GM12873 (cell line): ENCODE measurements at regions not wholly inside any gene's neighbourhood (a gene's known extent, or its start where the extent isn't known, plus 50 kb on each side); places are given as distances from the start of the nearest gene placed in this dataset.

Experiments used
- CTCF ChIP-seq: IDR thresholded peaks from 2 replicates; pipeline ENCODE4 v1.5.1; 2012; ENCODE audit warnings: low read depth, mild to moderate bottlenecking, moderate library complexity, low read length, control low read depth; ENCODE audit not compliant: insufficient read depth; ENCODE audit errors: missing control alignments

- TF ChIP-seq CTCF = no peak
Measured at GRCh38 chr6:133165235-133165634, 75.9 kb upstream of the EYA4 start.

- no peak for TF ChIP-seq CTCF
Measured at GRCh38 chr6:133166766-133167165, 74.4 kb upstream of the EYA4 start.

- TF ChIP-seq CTCF = no peak
Measured at GRCh38 chr6:133169901-133170300, 71.3 kb upstream of the EYA4 start.

GRCh38 chr6:133170602-133171001, 70.6 kb upstream of the EYA4 start:
- no peak for TF ChIP-seq CTCF

- TF ChIP-seq CTCF = no peak
Measured at GRCh38 chr6:133171989-133172604, 69.1 kb upstream of the EYA4 start.

GRCh38 chr6:133173276-133173675, 67.9 kb upstream of the EYA4 start:
- no peak for TF ChIP-seq CTCF

- TF ChIP-seq CTCF = no peak
Measured at GRCh38 chr6:133179481-133179880, 61.7 kb upstream of the EYA4 start.

GRCh38 chr6:133183691-133184090, 57.5 kb upstream of the EYA4 start:
- TF ChIP-seq CTCF = no peak
